ENCODE measurements at regions not wholly inside any gene's neighbourhood (a gene's known extent, or its start where the extent isn't known, plus 50 kb on each side); places are given as distances from the start of the nearest gene placed in this dataset.
"Not testable (repeated sequence)": the region's sequence is repeated elsewhere in the genome, so short reads cannot be mapped to it uniquely, and the experiment has no call there.

- H3K9me3 ChIP-seq: no peaks in the 10 kb centered on the region
- 84% methylated on average over 12 of the region's 30 CpGs for WGBS (ENCODE audit: insufficient coverage, low coverage, low lambda C conversion rate, missing lambda C conversion rate)
- no peak overlapping the region for H3K4me3 ChIP-seq
- TF ChIP-seq CTCF (IDR thresholded peaks at IDR 0.05) (no peak), POLR2A (IDR thresholded peaks at IDR 0.05) (no peak)
- H3K36me3 ChIP-seq: no peaks in the 10 kb centered on the region
- no peaks in the 10 kb centered on the region for H3K27me3 ChIP-seq
- no peak for DNase-seq
- no peak for ATAC-seq
- no peak overlapping the region for H3K27ac ChIP-seq
- no peaks in the 10 kb centered on the region for H3K4me1 ChIP-seq
- intact Hi-C loops (cut with DNase I): no loop called here
Observed at GRCh38 chr22:23446796-23447350, 133.2 kb downstream of the IGLL1 start.

GRCh38 chr22:23446194-23446593, 133.9 kb downstream of the IGLL1 start:
- intact Hi-C loops (cut with DNase I); H3K27ac ChIP-seq; H3K36me3 ChIP-seq; ATAC-seq; H3K4me1 ChIP-seq; H3K4me3 ChIP-seq; H3K27me3 ChIP-seq; H3K9me3 ChIP-seq; DNase-seq: not testable (repeated sequence)

GRCh38 chr22:23443905-23444304, 136.2 kb downstream of the IGLL1 start:
- H3K4me3 ChIP-seq; H3K36me3 ChIP-seq; H3K9me3 ChIP-seq; H3K27me3 ChIP-seq; ATAC-seq; intact Hi-C loops (cut with DNase I); DNase-seq; H3K4me1 ChIP-seq; H3K27ac ChIP-seq: not testable (repeated sequence)
- WGBS (ENCODE audit: insufficient coverage, low coverage, low lambda C conversion rate, missing lambda C conversion rate): 35% methylated on average over 2 of the region's 2 CpGs

GRCh38 chr22:23439581-23439980, 140.5 kb downstream of the IGLL1 start:
- H3K27ac ChIP-seq; H3K4me3 ChIP-seq; H3K9me3 ChIP-seq; H3K36me3 ChIP-seq; ATAC-seq; H3K4me1 ChIP-seq; intact Hi-C loops (cut with DNase I); DNase-seq; H3K27me3 ChIP-seq: not testable (repeated sequence)
- WGBS (ENCODE audit: insufficient coverage, low coverage, low lambda C conversion rate, missing lambda C conversion rate): 64% methylated on average over 3 of the region's 3 CpGs

GRCh38 chr22:23438216-23438615, 141.9 kb downstream of the IGLL1 start:
- no peaks in the 10 kb centered on the region for H3K4me1 ChIP-seq
- no peaks in the 10 kb centered on the region for H3K9me3 ChIP-seq
- 66% methylated on average over 7 of the region's 13 CpGs for WGBS (ENCODE audit: insufficient coverage, low coverage, low lambda C conversion rate, missing lambda C conversion rate)
- H3K27ac ChIP-seq: no peak overlapping the region
- no peak overlapping the region for H3K4me3 ChIP-seq
- ATAC-seq (no peak), DNase-seq (no peak)
- TF ChIP-seq CTCF (IDR thresholded peaks at IDR 0.05) (no peak), POLR2A (IDR thresholded peaks at IDR 0.05) (no peak)
- intact Hi-C loops (cut with DNase I): no loop called here
- H3K36me3 ChIP-seq: no peaks in the 10 kb centered on the region
- no peaks in the 10 kb centered on the region for H3K27me3 ChIP-seq

- DNase-seq (no peak), ATAC-seq (no peak)
- Histone ChIP-seq H3K4me1 (no peaks in the 10 kb centered on the region), H3K9me3 (no peaks in the 10 kb centered on the region), H3K27ac (no peak overlapping the region), H3K4me3 (no peak overlapping the region), H3K27me3 (no peaks in the 10 kb centered on the region), H3K36me3 (no peaks in the 10 kb centered on the region)
- 75% methylated on average over 16 of the region's 16 CpGs for WGBS (ENCODE audit: insufficient coverage, low coverage, low lambda C conversion rate, missing lambda C conversion rate)
- TF ChIP-seq POLR2A (IDR thresholded peaks at IDR 0.05) (no peak), CTCF (IDR thresholded peaks at IDR 0.05) (no peak)
- intact Hi-C loops (cut with DNase I): no loop called here
Observed at GRCh38 chr22:23437779-23438178, 142.3 kb downstream of the IGLL1 start.

- intact Hi-C loops (cut with DNase I); H3K27ac ChIP-seq; ATAC-seq; H3K36me3 ChIP-seq; H3K27me3 ChIP-seq; H3K4me1 ChIP-seq; DNase-seq; H3K9me3 ChIP-seq; H3K4me3 ChIP-seq: not testable (repeated sequence)
- WGBS (ENCODE audit: insufficient coverage, low coverage, low lambda C conversion rate, missing lambda C conversion rate): 80% methylated on average over 1 of the region's 7 CpGs
Observed at GRCh38 chr22:23437107-23437395, 143.0 kb downstream of the IGLL1 start.

GRCh38 chr22:23436354-23437106, 143.6 kb downstream of the IGLL1 start:
- H3K4me1 ChIP-seq; H3K27me3 ChIP-seq; H3K9me3 ChIP-seq; ATAC-seq; DNase-seq; H3K36me3 ChIP-seq; intact Hi-C loops (cut with DNase I); H3K27ac ChIP-seq; H3K4me3 ChIP-seq: not testable (repeated sequence)
- WGBS (ENCODE audit: insufficient coverage, low coverage, low lambda C conversion rate, missing lambda C conversion rate): 67% methylated on average over 4 of the region's 23 CpGs

- not testable (repeated sequence) for ATAC-seq
Observed at GRCh38 chr22:23435186-23435585, 144.9 kb downstream of the IGLL1 start.

More at GRCh38 chr22:23435186-23435585, 144.9 kb downstream of the IGLL1 start:
- WGBS (ENCODE audit: insufficient coverage, low coverage, low lambda C conversion rate, missing lambda C conversion rate): no CpG with 5 or more reads among the region's 16 CpGs
- H3K4me3 ChIP-seq; DNase-seq; H3K27ac ChIP-seq; H3K27me3 ChIP-seq; H3K4me1 ChIP-seq; H3K36me3 ChIP-seq; H3K9me3 ChIP-seq; intact Hi-C loops (cut with DNase I): not testable (repeated sequence)

All from right lobe of liver (tissue), 6 donors.